ENCODE measurements at regions not wholly inside any gene's neighbourhood (a gene's known extent, or its start where the extent isn't known, plus 50 kb on each side); places are given as distances from the start of the nearest gene placed in this dataset.

- TF ChIP-seq CTCF (IDR thresholded peaks at IDR 0.05; ENCODE audit: insufficient read depth, low read length, poor library complexity, severe bottlenecking) = no peak
- H3K4me3 ChIP-seq (ENCODE audit: low read depth, low read length) = no peak overlapping the region
- H3K27me3 ChIP-seq (ENCODE audit: control insufficient read depth, insufficient read depth, low read length) = no peaks in the 10 kb centered on the region
Measured at GRCh38 chr2:2868085-2868484, 509.5 kb downstream of the EIPR1 start.

GRCh38 chr2:2867397-2867979, 510.1 kb downstream of the EIPR1 start:
- H3K36me3 ChIP-seq (ENCODE audit: control insufficient read depth, insufficient read depth, low read length) = no peaks in the 10 kb centered on the region
- DNase-seq (ENCODE audit: low read depth) = no peak
- TF ChIP-seq CTCF (IDR thresholded peaks at IDR 0.05; ENCODE audit: insufficient read depth, low read length, poor library complexity, severe bottlenecking) = no peak
- H3K27me3 ChIP-seq (ENCODE audit: control insufficient read depth, insufficient read depth, low read length) = no peaks in the 10 kb centered on the region
- no peak overlapping the region for H3K4me3 ChIP-seq (ENCODE audit: low read depth, low read length)

More at GRCh38 chr2:2868085-2868484, 509.5 kb downstream of the EIPR1 start:
- H3K36me3 ChIP-seq (ENCODE audit: control insufficient read depth, insufficient read depth, low read length) = no peaks in the 10 kb centered on the region
- no peak for DNase-seq (ENCODE audit: low read depth)

GRCh38 chr2:2866459-2866858, 511.2 kb downstream of the EIPR1 start:
- H3K27me3 ChIP-seq (ENCODE audit: control insufficient read depth, insufficient read depth, low read length) = no peaks in the 10 kb centered on the region

GRCh38 chr2:2862386-2862785, 515.2 kb downstream of the EIPR1 start:
- Histone ChIP-seq H3K36me3 (ENCODE audit: control insufficient read depth, insufficient read depth, low read length) (no peaks in the 10 kb centered on the region), H3K4me3 (ENCODE audit: low read depth, low read length) (no peak overlapping the region), H3K27me3 (ENCODE audit: control insufficient read depth, insufficient read depth, low read length) (no peaks in the 10 kb centered on the region)
- DNase-seq (ENCODE audit: low read depth) = no peak
- TF ChIP-seq CTCF (IDR thresholded peaks at IDR 0.05; ENCODE audit: insufficient read depth, low read length, poor library complexity, severe bottlenecking) = no peak

More at GRCh38 chr2:2866459-2866858, 511.2 kb downstream of the EIPR1 start:
- no peak for DNase-seq (ENCODE audit: low read depth)
- TF ChIP-seq CTCF (IDR thresholded peaks at IDR 0.05; ENCODE audit: insufficient read depth, low read length, poor library complexity, severe bottlenecking) = no peak
- no peaks in the 10 kb centered on the region for H3K36me3 ChIP-seq (ENCODE audit: control insufficient read depth, insufficient read depth, low read length)
- H3K4me3 ChIP-seq (ENCODE audit: low read depth, low read length) = no peak overlapping the region

GRCh38 chr2:2861666-2862240, 515.9 kb downstream of the EIPR1 start:
- Histone ChIP-seq H3K27me3 (ENCODE audit: control insufficient read depth, insufficient read depth, low read length) (no peaks in the 10 kb centered on the region), H3K4me3 (ENCODE audit: low read depth, low read length) (no peak overlapping the region), H3K36me3 (ENCODE audit: control insufficient read depth, insufficient read depth, low read length) (no peaks in the 10 kb centered on the region)
- no peak for DNase-seq (ENCODE audit: low read depth)
- no peak for TF ChIP-seq CTCF (IDR thresholded peaks at IDR 0.05; ENCODE audit: insufficient read depth, low read length, poor library complexity, severe bottlenecking)

All from kidney epithelial cell (primary cell).